RWPE1 (cell line): ENCODE measurements at regions not wholly inside any gene's neighbourhood (a gene's known extent, or its start where the extent isn't known, plus 50 kb on each side); places are given as distances from the start of the nearest gene placed in this dataset.
A peak's percentile ranks its signal among the peaks of the same experiment; 100 is the strongest.

ENCODE experiments used
- CTCF ChIA-PET: fragments of 350-600 bp; sonication (Branson Sonifier 250); formaldehyde crosslinking; extraction: SDS; loops from one replicate; lab custom pipeline; 2021; lab: Yijun Ruan, JAX
- POLR2A ChIA-PET: fragments of 400-600 bp; formaldehyde crosslinking; extraction: SDS; loops from one replicate; lab custom pipeline; 2020; ENCODE audit warnings: antibody characterized with exemption; ENCODE audit not compliant: low non-redundant PET; lab: Yijun Ruan, JAX
- DNase-seq: peaks from one replicate; pipeline ENCODE4 v3.0.0; 2012; ENCODE audit warnings: low spot score
- H3K27ac ChIP-seq: fragments of 450-650 bp; 2 replicates; pipeline ENCODE4 v1.5.1; 2017
- TF ChIP-seq, protein P1 (sequence below): fragments of 450-650 bp; conservative IDR thresholded peaks from 2 replicates; pipeline ENCODE4 v1.5.1; 2017; ENCODE audit warnings: low read depth, mild to moderate bottlenecking

DNA sequence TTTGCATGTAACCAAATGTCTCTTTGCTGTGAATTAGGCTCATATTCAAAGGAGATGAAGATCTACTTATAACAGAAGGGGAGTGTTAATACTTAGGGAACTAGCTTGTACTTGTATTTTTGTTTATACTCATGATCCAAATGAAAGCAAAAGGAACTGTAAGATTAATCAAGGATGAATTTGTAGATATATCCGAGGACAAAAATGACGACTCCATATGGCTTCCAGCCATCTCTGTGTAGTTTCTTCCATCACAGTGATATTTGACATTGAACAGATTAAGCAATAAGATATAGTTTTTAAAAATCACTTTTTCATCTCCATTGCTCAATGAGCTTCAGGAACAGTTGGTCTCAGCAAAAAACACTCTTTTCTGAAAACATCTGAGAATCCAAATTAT lies 257.4 kb upstream of the CAMK1G start:
- ChIA-PET CTCF (interaction anchor here (0.6 to 1.6 kb wide), 2 partner anchors 9 to 1924 kb away, joined by 4 read pairs; no protein-coding TSS in a partner anchor), POLR2A (no interaction called here)
- TF ChIP-seq, protein P1, sequence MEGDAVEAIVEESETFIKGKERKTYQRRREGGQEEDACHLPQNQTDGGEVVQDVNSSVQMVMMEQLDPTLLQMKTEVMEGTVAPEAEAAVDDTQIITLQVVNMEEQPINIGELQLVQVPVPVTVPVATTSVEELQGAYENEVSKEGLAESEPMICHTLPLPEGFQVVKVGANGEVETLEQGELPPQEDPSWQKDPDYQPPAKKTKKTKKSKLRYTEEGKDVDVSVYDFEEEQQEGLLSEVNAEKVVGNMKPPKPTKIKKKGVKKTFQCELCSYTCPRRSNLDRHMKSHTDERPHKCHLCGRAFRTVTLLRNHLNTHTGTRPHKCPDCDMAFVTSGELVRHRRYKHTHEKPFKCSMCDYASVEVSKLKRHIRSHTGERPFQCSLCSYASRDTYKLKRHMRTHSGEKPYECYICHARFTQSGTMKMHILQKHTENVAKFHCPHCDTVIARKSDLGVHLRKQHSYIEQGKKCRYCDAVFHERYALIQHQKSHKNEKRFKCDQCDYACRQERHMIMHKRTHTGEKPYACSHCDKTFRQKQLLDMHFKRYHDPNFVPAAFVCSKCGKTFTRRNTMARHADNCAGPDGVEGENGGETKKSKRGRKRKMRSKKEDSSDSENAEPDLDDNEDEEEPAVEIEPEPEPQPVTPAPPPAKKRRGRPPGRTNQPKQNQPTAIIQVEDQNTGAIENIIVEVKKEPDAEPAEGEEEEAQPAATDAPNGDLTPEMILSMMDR: no peak
- DNase-seq: no peak
- H3K27ac ChIP-seq: no peak overlapping the region

DNA sequence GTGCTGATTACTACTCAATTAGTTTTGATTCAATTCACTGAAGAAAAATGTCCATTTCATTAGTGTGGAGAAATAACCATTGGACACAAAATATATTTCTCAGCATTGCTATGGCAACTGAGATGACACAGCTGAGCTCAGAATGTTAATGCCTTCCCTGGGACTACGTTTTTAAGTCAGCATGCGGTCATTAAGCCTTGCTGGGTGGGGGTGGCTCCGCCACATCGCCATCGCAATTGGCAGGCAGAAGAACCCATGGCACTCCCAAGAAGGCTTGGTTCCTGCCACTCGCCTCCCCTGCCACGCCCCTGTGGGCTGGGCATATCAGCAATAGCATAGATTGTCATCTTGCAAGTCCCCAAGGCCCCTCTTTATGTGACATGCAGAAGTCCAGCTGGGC lies 256.7 kb upstream of the CAMK1G start:
- H3K27ac ChIP-seq: no peak overlapping the region
- CTCF ChIA-PET: interaction anchor here (0.6 to 1.6 kb wide), 2 partner anchors 8 to 1925 kb away, joined by 4 read pairs; no protein-coding TSS in a partner anchor
- DNase-seq: no peak
- TF ChIP-seq, protein P1: no peak
- POLR2A ChIA-PET: no interaction called here

- POLR2A ChIA-PET: no interaction called here
- CTCF ChIA-PET: no interaction called here
- TF ChIP-seq, protein P1: no peak
- DNase-seq: no peak
- no peak overlapping the region for H3K27ac ChIP-seq
These were observed 255.3 kb upstream of the CAMK1G start for GRCh38 chr1:209328196-209328595.

DNA sequence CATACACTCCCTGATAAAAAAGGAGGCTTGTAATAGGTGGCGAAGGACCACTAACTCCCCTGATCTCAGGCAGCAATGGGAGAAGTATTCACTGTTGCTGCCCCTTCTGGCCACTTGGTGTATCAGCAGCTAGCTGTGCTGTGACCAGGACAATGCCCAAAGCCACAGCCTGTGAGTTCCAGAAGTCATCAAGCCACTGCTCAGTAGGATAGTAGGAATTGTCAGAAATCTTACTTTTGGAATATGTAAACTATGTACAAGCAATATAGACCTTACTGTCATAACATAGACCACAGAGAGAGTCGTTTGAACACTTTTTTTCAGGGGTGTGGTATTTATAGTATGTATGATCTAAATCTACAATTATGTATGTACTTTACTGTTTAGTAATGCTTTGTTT lies 248.3 kb upstream of the CAMK1G start:
- TF ChIP-seq, protein P1: peak; percentile 70
- no peak overlapping the region for H3K27ac ChIP-seq
- ChIA-PET POLR2A (no interaction called here), CTCF (interaction anchor here (0.6 to 1.3 kb wide), 7 partner anchors 8 to 870 kb away, joined by 3 to 4 read pairs (median 4); no protein-coding TSS in a partner anchor)
- DNase-seq: peak; percentile 48

DNA sequence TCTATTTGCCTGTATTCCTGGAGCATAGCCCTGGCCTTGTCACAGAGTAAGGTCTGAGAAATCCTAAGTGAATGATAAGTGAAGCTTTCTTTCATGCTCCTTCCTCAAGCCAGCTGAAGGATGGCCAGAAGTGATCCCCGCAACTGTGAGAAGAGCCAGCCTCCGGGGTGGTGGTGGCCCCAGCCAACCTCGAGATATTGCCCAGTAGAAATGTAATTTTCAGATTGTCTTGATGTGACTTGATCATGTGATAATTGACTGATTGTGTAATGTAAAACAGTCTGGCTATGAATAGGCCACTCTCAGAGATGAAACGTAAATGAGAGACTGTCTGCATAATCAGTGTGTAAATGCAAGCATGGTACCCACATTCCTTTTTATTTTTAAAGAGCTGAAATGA lies 242.4 kb upstream of the CAMK1G start:
- ChIA-PET CTCF (interaction anchor here (0.7 kb wide), 1 partner anchor 17 kb away, joined by 4 read pairs; no protein-coding TSS in a partner anchor), POLR2A (interaction anchor here (0.6 kb wide), 1 partner anchor 14 kb away, joined by 3 read pairs; no protein-coding TSS in a partner anchor)
- DNase-seq: no peak
- TF ChIP-seq, protein P1: no peak
- no peak overlapping the region for H3K27ac ChIP-seq

- POLR2A ChIA-PET: no interaction called here
- TF ChIP-seq, protein P1: no peak
- DNase-seq: no peak
- CTCF ChIA-PET: interaction anchor here (0.6 kb wide), 1 partner anchor 37 kb away, joined by 3 read pairs; no protein-coding TSS in a partner anchor
- H3K27ac ChIP-seq: no peak overlapping the region
These were observed 241.7 kb upstream of the CAMK1G start for GRCh38 chr1:209341673-209342420.
